ENCODE measurements at regions not wholly inside any gene's neighbourhood (a gene's known extent, or its start where the extent isn't known, plus 50 kb on each side); places are given as distances from the start of the nearest gene placed in this dataset.

- Histone ChIP-seq H3K27me3 (no peaks in the 10 kb centered on the region), H3K36me3 (no peaks in the 10 kb centered on the region), H3K9me3 (no peaks in the 10 kb centered on the region), H3K4me1 (no peaks in the 10 kb centered on the region; the same call in 1 of the 2 replicates), H3K4me3 (ENCODE audit: low read depth, low read length) (no peak overlapping the region)
- TF ChIP-seq CTCF (IDR thresholded peaks at IDR 0.05; ENCODE audit: low read depth, low read length): no peak
- no peak for DNase-seq
Observed at GRCh38 chr5:125152461-125153189, 406.2 kb upstream of the ZNF608 start.

GRCh38 chr5:125153231-125153630, 406.8 kb upstream of the ZNF608 start:
- TF ChIP-seq CTCF (IDR thresholded peaks at IDR 0.05; ENCODE audit: low read depth, low read length): no peak

GRCh38 chr5:125154301-125155110, 408.1 kb upstream of the ZNF608 start:
- no peak for DNase-seq

More at GRCh38 chr5:125153231-125153630, 406.8 kb upstream of the ZNF608 start:
- DNase-seq: no peak
- Histone ChIP-seq H3K36me3 (no peaks in the 10 kb centered on the region), H3K4me1 (no peaks in the 10 kb centered on the region; the same call in 1 of the 2 replicates), H3K27me3 (no peaks in the 10 kb centered on the region), H3K4me3 (ENCODE audit: low read depth, low read length) (no peak overlapping the region), H3K9me3 (no peaks in the 10 kb centered on the region)

GRCh38 chr5:125160787-125161502, 414.5 kb upstream of the ZNF608 start:
- TF ChIP-seq CTCF (IDR thresholded peaks at IDR 0.05; ENCODE audit: low read depth, low read length): no peak

More at GRCh38 chr5:125154301-125155110, 408.1 kb upstream of the ZNF608 start:
- TF ChIP-seq CTCF (IDR thresholded peaks at IDR 0.05; ENCODE audit: low read depth, low read length): no peak
- no peaks in the 10 kb centered on the region for H3K27me3 ChIP-seq
- no peaks in the 10 kb centered on the region for H3K9me3 ChIP-seq
- H3K4me1 ChIP-seq: no peaks in the 10 kb centered on the region
- H3K4me3 ChIP-seq (ENCODE audit: low read depth, low read length): no peak overlapping the region
- H3K36me3 ChIP-seq: no peaks in the 10 kb centered on the region

GRCh38 chr5:125162714-125163113, 416.3 kb upstream of the ZNF608 start:
- Histone ChIP-seq H3K36me3 (no peaks in the 10 kb centered on the region), H3K27me3 (no peaks in the 10 kb centered on the region), H3K9me3 (peaks cover 3% of the 10 kb centered on the region), H3K4me3 (ENCODE audit: low read depth, low read length) (no peak overlapping the region), H3K4me1 (no peaks in the 10 kb centered on the region)
- no peak for DNase-seq
- no peak for TF ChIP-seq CTCF (IDR thresholded peaks at IDR 0.05; ENCODE audit: low read depth, low read length)

More at GRCh38 chr5:125160787-125161502, 414.5 kb upstream of the ZNF608 start:
- Histone ChIP-seq H3K27me3 (no peaks in the 10 kb centered on the region), H3K9me3 (peaks cover 3% of the 10 kb centered on the region; the same call in 1 of the 2 replicates), H3K4me1 (no peaks in the 10 kb centered on the region), H3K4me3 (ENCODE audit: low read depth, low read length) (no peak overlapping the region), H3K36me3 (no peaks in the 10 kb centered on the region)
- no peak for DNase-seq
